K562 (cell line): ENCODE measurements at regions not wholly inside any gene's neighbourhood (a gene's known extent, or its start where the extent isn't known, plus 50 kb on each side); places are given as distances from the start of the nearest gene placed in this dataset.

Experiments used
- ATAC-seq: fragments of 200-7000 bp; cut with Tn5 transposase; 3 replicates; pipeline ENCODE4 v1.9.1; 2020; ENCODE audit warnings: moderate library complexity
- BruUV-seq: library from RNA; stranded (reverse); fragments of 400-500 nt; replicated peaks from 2 replicates; lab custom pipeline; 2021; lab: Mats Ljungman, UMichigan
- CTCF ChIA-PET: fragments of 300-600 bp; formaldehyde crosslinking; extraction: SDS; loops from one replicate; lab custom pipeline; 2021; ENCODE audit warnings: low intra/inter-chr PET ratio; lab: Yijun Ruan, JAX
- POLR2A ChIA-PET: fragments of 300-600, 350-650 bp; sonication (Branson Sonifier 250); formaldehyde crosslinking; extraction: SDS; loops from one replicate; lab custom pipeline; 2021; ENCODE audit warnings: antibody characterized with exemption, inconsistent platforms; lab: Yijun Ruan, JAX
- DNase-seq, 4 experiments: peaks; one replicate each; pipeline versions ENCODE4 v3.0.0 to v3.0.0-alpha.2; 2011 to 2018; ENCODE audit warnings: low spot score in 3 of 4, mixed read lengths in 3 of 4; ENCODE audit errors: extremely low read depth in 1 of 4
- FAIRE-seq: peaks from 2 replicates; lab custom pipeline; 2011; peaks lifted over from hg19 to GRCh38; lab: Jason Lieb, UNC
- H2AFZ ChIP-seq: 2 replicates; pipeline ENCODE4 v1.6.0; 2011; ENCODE audit warnings: low read depth, low read length, control low read depth, inconsistent platforms
- H3K27ac ChIP-seq: fragments of 200-600 bp; 3 replicates; pipeline ENCODE4 v1.8.0; 2011; ENCODE audit warnings: low read depth, mild to moderate bottlenecking, control low read depth, inconsistent platforms, low read length, moderate library complexity, mixed read lengths; ENCODE audit errors: extremely low read depth
- H3K27me3 ChIP-seq, 2 experiments: fragments of 300-600 bp in 1 of 2; 2 replicates in 1 of 2; 3 replicates in 1 of 2; pipeline versions ENCODE4 v1.6.0 to v1.8.0; 2011; ENCODE audit warnings: inconsistent platforms in 2 of 2, low read length in 2 of 2, mild to moderate bottlenecking in 1 of 2, mixed read lengths in 1 of 2, moderate library complexity in 1 of 2; ENCODE audit not compliant: control insufficient read depth in 2 of 2, insufficient read depth in 2 of 2
- H3K36me3 ChIP-seq: fragments of 300-600 bp; 3 replicates; pipeline ENCODE4 v1.8.0; 2011; ENCODE audit warnings: mild to moderate bottlenecking, low read length, inconsistent platforms; ENCODE audit not compliant: control insufficient read depth, insufficient read depth
- H3K4me1 ChIP-seq, 2 experiments: fragments of 200-600 bp in 1 of 2; replicated peaks in 1 of 2; 2 replicates in 1 of 2; 3 replicates in 1 of 2; pipeline versions ENCODE4 v1.5.1 to v1.8.0; 2011; ENCODE audit warnings: inconsistent platforms in 2 of 2, low read length in 2 of 2, mild to moderate bottlenecking in 1 of 2, mixed read lengths in 1 of 2, moderate library complexity in 1 of 2; ENCODE audit not compliant: control insufficient read depth in 2 of 2, insufficient read depth in 2 of 2
- H3K4me2 ChIP-seq: 2 replicates; pipeline ENCODE4 v1.6.1; 2011; ENCODE audit warnings: low read length, control low read depth, inconsistent platforms, mixed read lengths; ENCODE audit not compliant: insufficient read depth
- H3K4me3 ChIP-seq: fragments of 200-600 bp; sonication (generic), shearing (Covaris generic); 2 replicates; pipeline ENCODE4 v1.5.1; 2016; ENCODE audit warnings: control low read depth, inconsistent platforms
- H3K79me2 ChIP-seq: fragments of 200-600 bp; 3 replicates; pipeline ENCODE4 v1.8.0; 2011; ENCODE audit warnings: low read length, inconsistent platforms; ENCODE audit not compliant: control insufficient read depth, insufficient read depth
- H3K9ac ChIP-seq, 2 experiments: 2 replicates each; pipeline versions ENCODE4 v1.6.0 to v1.6.1; 2011; ENCODE audit warnings: low read depth in 2 of 2, low read length in 2 of 2, control low read depth in 1 of 2, inconsistent platforms in 1 of 2, mild to moderate bottlenecking in 1 of 2, mixed read lengths in 1 of 2; ENCODE audit not compliant: insufficient read depth in 1 of 2
- H3K9me1 ChIP-seq: one replicate; pipeline ENCODE4 v1.6.0; 2011; ENCODE audit warnings: inconsistent platforms, mild to moderate bottlenecking, low read length, moderate library complexity; ENCODE audit not compliant: control insufficient read depth, insufficient read depth
- H3K9me3 ChIP-seq: replicated peaks from 2 replicates; pipeline ENCODE4 v1.5.1; 2011; ENCODE audit warnings: low read depth, low read length, inconsistent platforms; ENCODE audit not compliant: control insufficient read depth, insufficient read depth
- H4K20me1 ChIP-seq: replicated peaks from 2 replicates; pipeline ENCODE4 v1.6.1; 2011; ENCODE audit warnings: low read length, inconsistent platforms, mixed read lengths; ENCODE audit not compliant: control insufficient read depth, insufficient read depth
- MEF2D ChIP-seq: conservative IDR thresholded peaks from 2 replicates; pipeline ENCODE4 v1.6.1; 2016; ENCODE audit warnings: low read depth, missing genetic modification characterization, missing compliant biosample characterization
- NONO ChIP-seq, 2 experiments: fragments of 200-400 bp in 1 of 2; fragments of 450-650 bp in 1 of 2; formaldehyde crosslinking in 1 of 2; IDR thresholded peaks; 2 replicates each; pipeline ENCODE4 v1.6.1; 2017; ENCODE audit warnings: low read depth in 2 of 2, mild to moderate bottlenecking in 2 of 2, moderate library complexity in 2 of 2, low read length in 1 of 2
- ZEB2 ChIP-seq: fragments of 450-650 bp; IDR thresholded peaks from 2 replicates; pipeline ENCODE4 v1.6.1; 2016
- ZNF586 ChIP-seq: fragments of 450-650 bp; formaldehyde crosslinking; conservative IDR thresholded peaks from 2 replicates; pipeline ENCODE4 v1.4.0; 2020; ENCODE audit warnings: mild to moderate bottlenecking, moderate library complexity
- WGBS: fragments of 100-300 bp; shearing (Covaris generic); methylation state at CpG from one replicate; pipeline ENCODE4 v1.1.6; 2016; ENCODE audit warnings: low coverage, mixed read lengths; ENCODE audit not compliant: insufficient coverage; ENCODE audit errors: missing lambda C conversion rate; 5-methylcytosine and 5-hydroxymethylcytosine counted together
- in situ Hi-C: fragments of 300-500 bp; cut with MboI; formaldehyde crosslinking; loops from 4 replicates; pipeline ENCODE4 v1.15.0; 2018; ENCODE audit warnings: inconsistent platforms, mixed read lengths
- intact Hi-C: fragments of 100-400 bp; cut with micrococcal nuclease; formaldehyde crosslinking; loops from 2 replicates; pipeline ENCODE4 v1.14.2; 2022
- TF ChIP-seq, protein P1 (sequence below): fragments of 250-450 bp; sonication (Bioruptor Pico); IDR thresholded peaks from 2 replicates; pipeline ENCODE4 v1.4.0; 2020; ENCODE audit warnings: borderline replicate concordance

GRCh38 chr18:73954268-73954667 lies 193.4 kb downstream of the FBXO15 start:
- H3K4me3 ChIP-seq = no peak overlapping the region
- TF ChIP-seq ZEB2 = no peak
- TF ChIP-seq MEF2D (tag) = no peak
- no peak for TF ChIP-seq NONO (IDR thresholded peaks at IDR 0.05; ENCODE audit: low read depth in 2 of 2, low read length in 1 of 2)
- TF ChIP-seq, protein P1, sequence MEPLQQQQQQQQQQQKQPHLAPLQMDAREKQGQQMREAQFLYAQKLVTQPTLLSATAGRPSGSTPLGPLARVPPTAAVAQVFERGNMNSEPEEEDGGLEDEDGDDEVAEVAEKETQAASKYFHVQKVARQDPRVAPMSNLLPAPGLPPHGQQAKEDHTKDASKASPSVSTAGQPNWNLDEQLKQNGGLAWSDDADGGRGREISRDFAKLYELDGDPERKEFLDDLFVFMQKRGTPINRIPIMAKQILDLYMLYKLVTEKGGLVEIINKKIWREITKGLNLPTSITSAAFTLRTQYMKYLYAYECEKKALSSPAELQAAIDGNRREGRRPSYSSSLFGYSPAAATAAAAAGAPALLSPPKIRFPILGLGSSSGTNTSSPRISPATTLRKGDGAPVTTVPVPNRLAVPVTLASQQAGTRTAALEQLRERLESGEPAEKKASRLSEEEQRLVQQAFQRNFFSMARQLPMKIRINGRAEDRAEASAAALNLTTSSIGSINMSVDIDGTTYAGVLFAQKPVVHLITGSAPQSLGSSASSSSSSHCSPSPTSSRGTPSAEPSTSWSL (CRISPR knock-in tag) = no peak
- TF ChIP-seq ZNF586 = no peak
- no peak overlapping the region for H3K27ac ChIP-seq
- ChIA-PET POLR2A (no interaction called here), CTCF (no interaction called here)
- WGBS = 0% methylated on average over 4 of the region's 4 CpGs
- no peaks in the 10 kb centered on the region for H3K79me2 ChIP-seq
- no peaks in the 10 kb centered on the region for H4K20me1 ChIP-seq
- in situ Hi-C loops = no loop called here
- intact Hi-C loops = no loop called here
- H3K36me3 ChIP-seq = no peaks in the 10 kb centered on the region
- no peak overlapping the region for H2AFZ ChIP-seq
- H3K9me1 ChIP-seq = no peaks in the 10 kb centered on the region
- no peaks in the 10 kb centered on the region for H3K4me1 ChIP-seq
- FAIRE-seq = no peak
- DNase-seq = no peak
- no peaks in the 10 kb centered on the region for H3K9me3 ChIP-seq
- no peaks in the 10 kb centered on the region for H3K27me3 ChIP-seq
- no peak overlapping the region for H3K9ac ChIP-seq
- H3K4me2 ChIP-seq = no peak overlapping the region
- ATAC-seq = no peak
- no TSS peak for BruUV-seq
